ENCODE measurements at regions not wholly inside any gene's neighbourhood (a gene's known extent, or its start where the extent isn't known, plus 50 kb on each side); places are given as distances from the start of the nearest gene placed in this dataset.

DNA sequence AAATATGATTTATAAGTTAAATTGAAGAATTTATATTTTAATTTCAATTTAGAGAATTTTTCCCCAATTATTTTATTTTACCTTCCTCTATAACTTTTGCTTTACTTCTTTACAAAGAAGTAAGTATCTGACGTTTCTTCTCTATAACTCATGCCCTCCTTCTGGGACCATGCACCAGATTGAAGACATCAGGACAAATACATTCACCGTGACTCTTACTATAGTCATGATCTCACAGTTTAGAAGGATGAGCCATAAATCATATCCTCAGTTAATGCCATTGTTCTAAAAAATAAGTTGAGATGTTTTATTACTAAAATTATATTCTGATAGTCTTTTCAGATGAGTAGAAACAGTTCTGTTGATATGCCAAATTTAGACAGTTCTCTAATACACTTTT, 279.3 kb downstream of the TMX3 start:
- DNase-seq (ENCODE audit: low read depth in 4 of 4, low spot score in 1 of 4), result no peak

DNA sequence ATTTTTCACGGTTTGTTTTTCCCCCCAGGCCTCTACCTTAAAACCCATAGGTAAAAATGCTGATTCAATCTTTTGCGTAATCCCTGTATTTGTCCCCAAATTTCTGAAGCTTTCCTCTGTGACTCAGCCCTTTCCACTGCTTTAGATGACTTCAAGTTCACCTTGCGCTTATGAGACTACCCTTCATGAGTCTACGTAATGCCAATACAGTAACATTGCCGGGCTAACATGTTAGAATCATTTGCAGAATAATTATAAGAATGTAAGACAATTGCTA, 283.0 kb downstream of the TMX3 start:
- no peak for DNase-seq (ENCODE audit: low read depth in 4 of 4, low spot score in 1 of 4)

DNA sequence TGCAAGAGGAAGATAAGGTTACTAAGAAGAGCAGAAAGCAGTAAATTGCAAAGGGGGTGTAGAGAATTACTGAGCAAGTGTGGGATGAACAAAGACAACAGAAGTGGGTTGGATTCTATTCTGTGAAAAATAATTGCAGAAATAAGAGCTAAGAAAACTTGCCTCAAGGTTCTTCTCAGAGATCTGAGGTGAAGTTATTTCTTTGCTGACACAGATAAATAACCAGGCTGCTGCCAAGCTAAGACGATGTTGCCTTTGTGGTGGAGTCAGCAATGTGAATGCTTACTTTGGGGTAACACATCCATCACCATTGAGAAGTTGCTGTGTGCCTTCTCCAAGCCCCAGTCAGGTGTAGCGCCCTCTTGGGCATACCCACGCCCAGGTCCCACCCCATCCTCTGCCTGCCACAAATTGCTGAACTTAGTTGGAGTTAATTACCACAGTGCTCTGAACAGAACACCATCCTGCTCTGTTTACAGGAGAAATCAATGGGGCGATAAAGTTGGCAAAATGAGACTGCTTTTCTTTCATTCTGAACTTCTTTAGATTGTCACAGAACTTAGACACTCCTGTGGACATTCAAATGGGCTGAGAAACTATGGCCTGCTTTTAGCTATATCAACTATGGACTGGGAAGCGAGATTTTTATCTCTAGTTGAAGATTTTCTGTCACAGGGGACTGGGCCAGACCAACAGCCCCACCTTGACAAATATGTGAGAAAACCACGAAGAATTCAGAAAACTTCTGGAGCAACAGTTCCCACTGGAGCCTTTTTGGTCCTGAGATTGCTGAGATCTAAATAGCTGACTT, 283.6 kb downstream of the TMX3 start:
- no peak for DNase-seq (ENCODE audit: low read depth in 4 of 4, low spot score in 1 of 4)

DNA sequence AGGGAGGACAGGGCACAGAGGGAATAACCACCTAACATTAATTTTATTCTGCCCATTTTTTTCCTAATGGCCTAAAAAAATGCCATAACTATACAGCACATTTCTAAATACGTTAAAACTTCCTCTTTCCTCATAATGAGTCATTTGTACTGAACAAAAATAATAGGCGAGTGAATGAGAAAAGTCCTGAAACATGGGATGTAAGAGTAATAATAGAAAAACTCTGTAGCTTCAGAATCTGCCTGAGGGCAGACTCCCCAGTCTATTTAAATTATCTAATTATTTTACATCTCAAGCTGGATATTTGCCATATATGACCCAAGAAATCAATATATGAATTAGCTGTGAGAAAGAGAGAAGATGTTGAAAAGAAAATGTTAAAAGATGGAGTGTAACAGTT, 285.1 kb downstream of the TMX3 start:
- DNase-seq (ENCODE audit: low read depth in 4 of 4, low spot score in 1 of 4), result no peak

DNA sequence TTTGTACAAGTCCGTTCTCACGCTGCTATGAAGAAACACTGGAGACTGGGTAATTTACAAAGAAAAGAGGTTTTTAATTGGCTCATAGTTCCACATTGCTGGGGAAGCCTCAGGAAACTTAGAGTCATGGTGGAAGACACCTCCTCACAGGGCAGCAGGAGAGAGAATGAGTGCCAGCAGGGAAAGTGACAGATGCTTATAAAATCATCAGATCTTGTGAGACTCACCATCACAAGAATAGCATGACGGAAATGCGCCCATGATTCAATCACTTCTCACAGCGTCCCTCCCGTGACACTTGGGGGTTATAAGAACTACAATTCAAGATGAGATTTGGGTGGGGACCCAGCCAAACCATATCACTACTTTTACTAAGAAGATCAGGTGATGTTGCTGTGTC, 285.8 kb downstream of the TMX3 start:
- no peak for DNase-seq (ENCODE audit: low read depth in 4 of 4, low spot score in 1 of 4)

DNA sequence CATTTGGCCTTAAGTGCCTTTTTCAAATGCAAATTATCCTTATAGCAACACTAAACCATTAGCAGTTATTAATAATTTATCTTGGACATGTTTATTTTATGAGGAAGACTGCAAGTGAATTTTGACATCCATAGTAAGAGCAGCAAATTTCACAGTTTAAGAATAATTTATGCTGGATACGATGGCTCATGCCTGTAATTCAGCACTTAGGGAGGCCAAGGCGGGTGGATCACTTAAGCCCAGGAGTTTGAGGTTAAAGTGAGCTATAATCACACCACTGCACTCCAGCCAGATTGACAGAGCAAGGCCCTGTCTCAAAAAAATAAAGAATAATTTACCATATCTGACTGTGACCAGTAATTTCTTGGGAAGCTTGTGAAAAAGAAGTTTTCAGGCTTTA, 286.2 kb downstream of the TMX3 start:
- no peak for DNase-seq (ENCODE audit: low read depth in 4 of 4, low spot score in 1 of 4)

DNA sequence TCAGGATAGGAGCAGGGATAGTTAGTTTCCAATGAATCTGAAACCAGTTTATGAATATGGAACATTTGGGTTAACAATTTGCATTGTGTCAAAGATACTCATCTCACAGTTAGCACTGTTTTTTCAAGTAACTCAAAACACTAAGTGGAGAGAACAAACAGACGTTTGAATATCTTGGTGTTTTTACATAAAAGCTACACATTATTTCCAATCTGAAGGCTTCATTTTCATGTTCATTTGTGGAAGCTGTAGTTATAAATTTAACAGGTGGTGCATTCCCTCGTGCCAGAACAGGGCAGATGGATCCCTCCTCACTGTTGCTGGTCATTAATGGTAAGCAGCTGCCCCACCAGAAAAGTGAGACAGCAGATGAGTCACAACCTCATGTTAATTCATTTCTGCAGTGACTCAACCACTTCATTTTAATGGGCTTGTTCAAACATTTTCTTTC, 286.9 kb downstream of the TMX3 start:
- DNase-seq (ENCODE audit: low read depth in 4 of 4, low spot score in 1 of 4), result no peak

DNA sequence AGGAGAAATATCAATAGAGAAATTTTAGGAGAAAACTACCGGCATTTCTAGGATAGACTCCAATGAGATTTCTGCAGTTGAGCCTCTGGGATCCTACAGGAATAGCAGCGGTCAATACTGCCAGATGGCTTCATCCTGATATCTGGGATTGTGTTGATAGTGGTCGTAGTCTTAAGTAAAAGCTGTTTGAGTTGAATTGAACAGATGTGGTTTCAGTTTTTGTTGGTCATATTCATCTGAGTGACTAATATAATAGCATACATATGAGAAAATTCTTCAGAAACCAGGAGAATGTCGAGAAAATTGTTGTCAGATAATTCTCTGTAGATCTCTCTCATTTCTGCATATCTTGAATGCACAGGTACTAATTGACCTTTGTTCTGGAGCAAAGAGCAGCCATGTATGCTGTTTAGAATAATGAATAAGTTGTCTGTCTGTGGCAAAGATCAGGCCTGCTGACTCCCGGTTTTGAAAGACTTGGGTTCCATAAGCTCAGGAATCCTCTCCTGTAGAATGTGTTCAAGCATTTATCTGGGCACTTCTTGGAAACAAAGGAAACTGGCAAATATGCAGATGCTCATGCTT, 288.1 kb downstream of the TMX3 start:
- DNase-seq (ENCODE audit: low read depth in 4 of 4, low spot score in 1 of 4), result no peak

DNA sequence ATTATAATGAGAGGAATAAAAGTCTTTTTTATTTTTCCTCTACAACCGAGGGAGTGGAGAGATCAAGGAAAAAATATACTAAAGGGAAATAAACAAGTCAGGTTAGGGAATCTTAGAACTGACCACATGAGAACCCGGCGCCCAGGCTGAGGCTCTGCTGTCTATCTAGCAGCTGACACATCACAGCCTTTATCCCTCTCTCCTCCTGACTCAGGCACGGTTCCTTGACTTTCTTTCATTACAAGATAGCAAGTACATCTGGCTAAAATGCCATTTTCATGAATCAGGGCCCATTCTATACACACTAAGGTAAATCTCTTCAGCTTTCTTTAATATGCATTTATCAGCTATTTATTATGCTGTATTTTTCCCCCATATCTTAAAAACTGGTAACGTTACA, 296.0 kb downstream of the TMX3 start:
- DNase-seq (ENCODE audit: low read depth in 4 of 4, low spot score in 1 of 4), result no peak

DNA sequence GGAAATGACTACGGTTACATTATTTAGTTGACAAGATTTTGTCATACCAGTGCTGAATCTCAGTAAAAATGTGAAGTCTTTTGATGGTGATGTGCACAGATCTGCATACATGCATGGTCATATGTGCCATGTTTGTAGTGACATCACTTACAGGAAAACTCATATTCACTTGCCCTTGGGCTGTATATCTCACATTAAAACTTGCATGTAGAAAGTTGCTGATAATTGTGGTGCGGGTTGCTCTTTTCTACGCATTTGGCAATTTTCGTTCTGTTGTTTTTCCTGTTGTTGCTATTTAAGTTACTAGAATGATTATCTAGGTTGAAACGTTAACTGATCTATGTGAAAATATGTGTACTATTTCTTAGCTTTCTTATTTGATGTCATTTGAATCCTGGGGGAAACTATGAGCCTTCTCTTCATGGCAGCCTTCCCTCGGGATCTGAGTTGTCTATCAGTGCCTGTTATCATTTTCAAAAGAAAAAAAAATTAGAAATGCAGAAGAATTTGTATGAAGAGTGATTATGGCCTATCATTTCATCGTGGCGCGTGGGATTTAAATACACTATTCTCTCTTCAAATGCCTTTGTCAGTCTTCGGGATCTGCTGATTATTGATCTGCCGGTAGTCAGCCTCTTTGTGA, 296.6 kb downstream of the TMX3 start:
- DNase-seq (ENCODE audit: low read depth in 4 of 4, low spot score in 1 of 4), result no peak

DNA sequence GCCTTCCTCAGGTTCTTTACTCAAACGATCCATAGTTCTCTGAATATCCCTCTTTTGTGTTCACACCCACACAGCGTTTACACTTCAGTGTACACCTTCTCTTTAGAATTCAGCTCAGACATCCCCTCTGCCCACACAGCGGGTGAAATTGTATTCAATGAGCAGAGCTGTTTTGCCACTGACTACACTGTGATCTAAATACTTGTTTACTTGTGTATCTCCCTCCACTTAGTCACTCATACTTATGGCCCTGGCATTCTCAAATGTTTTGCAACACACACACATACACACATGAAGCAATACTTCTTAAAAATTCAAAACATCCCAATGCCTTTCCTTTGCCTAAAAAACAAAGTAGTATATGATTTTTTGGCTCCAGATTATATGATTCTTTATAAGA, 297.1 kb downstream of the TMX3 start:
- DNase-seq (ENCODE audit: low read depth in 4 of 4, low spot score in 1 of 4), result no peak

DNA sequence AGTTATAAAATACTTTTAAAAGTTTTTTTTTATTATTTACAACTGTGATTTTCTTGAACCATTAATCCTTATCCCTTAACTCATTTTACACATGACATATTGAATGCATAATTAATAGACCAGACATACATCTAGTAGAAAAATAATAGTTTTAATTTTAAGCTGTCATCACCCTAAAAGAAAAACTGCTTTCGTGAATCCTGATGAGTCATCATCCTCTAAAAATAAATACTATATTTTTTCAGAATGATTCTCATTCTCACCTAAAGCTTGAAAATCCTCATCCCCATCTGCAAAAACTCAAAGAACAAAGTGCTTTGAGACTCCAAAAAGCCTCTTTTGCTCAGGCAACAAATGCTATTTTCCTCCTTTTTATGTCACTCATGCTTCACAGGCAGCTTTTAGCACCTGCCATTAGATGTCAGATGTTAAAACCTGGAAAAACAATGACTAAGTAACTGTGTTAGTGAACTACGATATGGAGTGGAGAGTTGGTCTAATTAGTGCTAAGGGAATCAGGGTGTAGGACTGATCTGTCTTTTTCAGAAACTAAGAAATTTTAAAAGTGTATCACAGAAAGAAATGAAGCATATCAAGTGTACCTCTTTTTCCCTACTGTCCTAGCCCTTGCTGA, 297.6 kb downstream of the TMX3 start:
- DNase-seq (ENCODE audit: low read depth in 4 of 4, low spot score in 1 of 4), result no peak

DNA sequence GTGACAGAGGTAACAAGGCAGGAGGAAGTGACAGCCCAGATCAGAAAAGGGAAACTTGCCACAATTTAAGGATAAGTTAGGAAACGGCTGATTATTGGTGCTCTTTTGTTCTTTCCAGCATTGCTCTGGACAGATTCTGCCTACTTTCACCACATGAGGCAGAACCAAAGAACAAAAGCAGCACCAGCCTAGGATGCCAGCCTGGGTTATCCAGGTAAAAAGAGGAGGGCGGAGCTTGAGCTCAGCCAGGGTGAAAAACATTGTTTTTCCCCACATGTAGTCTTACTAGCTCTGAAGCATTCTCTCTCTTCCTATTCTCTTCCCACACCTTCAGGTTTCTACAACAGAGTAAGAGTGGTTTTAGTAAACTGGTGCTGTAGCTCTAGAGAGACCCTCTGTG, 300.5 kb downstream of the TMX3 start:
- DNase-seq (ENCODE audit: low read depth in 4 of 4, low spot score in 1 of 4), result no peak

DNA sequence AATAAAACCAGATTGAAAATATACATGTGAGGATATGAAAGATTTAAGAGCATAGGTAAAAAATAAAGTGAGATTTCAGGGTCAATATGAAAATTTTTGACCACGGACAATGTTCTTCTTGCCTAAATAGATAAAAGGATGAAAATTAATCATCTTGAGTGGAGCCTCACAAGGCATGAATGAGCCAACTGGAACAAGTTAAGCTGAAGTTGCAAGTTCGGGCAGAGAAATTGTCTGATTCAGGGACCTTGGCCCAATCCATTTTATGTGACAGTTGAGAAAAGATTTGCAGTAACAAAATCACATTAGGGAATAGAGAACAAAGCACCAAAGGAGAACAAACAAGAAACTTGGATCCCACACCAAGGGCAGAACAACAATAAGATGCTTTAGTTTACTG, 305.3 kb downstream of the TMX3 start:
- no peak for DNase-seq (ENCODE audit: low read depth in 4 of 4, low spot score in 1 of 4)

DNA sequence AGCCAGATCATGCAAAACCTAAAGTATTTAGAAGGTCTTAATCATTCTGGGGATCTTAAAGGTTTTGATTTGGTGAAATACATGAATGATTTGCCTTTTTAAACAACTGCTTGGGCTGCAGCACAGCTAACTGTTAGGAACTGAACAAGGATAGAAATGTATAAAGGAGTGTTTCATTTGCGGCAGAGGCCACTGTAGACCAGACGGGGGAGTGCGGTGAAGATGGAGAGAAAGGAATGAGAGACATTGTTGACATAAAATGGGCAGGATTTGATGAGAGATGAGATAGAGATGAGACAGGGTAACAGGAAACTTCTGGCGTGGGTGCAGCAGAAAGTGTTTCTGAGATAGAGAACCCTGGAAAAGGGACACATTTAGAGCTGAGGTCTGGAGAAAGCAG, 308.1 kb downstream of the TMX3 start:
- DNase-seq (ENCODE audit: low read depth in 4 of 4, low spot score in 1 of 4), result no peak

DNA sequence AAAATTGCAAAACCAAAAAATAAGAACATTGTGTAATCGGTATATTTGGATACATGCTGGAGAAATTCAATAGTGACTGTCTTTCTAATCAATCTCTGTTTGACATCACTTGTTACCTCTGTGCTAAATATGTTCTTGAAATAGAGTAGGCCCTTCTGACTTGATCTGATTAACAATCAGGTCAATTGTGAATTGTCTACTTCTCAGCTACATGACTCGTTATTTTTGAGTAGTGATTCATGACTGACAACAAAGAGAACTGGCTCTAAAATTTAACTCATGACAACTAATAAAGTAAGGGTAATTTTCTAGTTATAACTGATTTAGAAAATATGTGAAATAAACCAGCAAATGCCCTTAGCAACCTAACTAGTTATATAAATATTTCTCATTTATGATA, 312.1 kb downstream of the TMX3 start:
- no peak for DNase-seq (ENCODE audit: low read depth in 4 of 4, low spot score in 1 of 4)

DNA sequence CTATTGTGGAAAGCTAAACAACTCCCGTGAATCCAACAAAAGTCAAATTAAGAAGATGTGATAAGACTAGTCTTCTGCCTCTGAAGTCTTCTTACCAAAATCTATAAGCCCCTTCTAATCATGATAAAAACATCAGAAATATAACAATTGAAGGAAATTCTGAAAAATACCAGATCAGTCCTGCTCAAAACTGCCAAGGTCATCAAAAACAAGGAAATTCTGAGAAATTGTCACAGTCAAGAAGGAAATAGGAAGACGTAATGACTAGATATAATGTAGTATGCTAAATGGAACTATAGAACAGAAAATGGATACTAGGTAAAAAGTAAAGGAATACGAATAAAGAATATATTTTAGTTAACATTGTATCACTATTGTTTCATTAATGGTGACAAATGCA, 314.0 kb downstream of the TMX3 start:
- no peak for DNase-seq (ENCODE audit: low read depth in 4 of 4, low spot score in 1 of 4)

DNA sequence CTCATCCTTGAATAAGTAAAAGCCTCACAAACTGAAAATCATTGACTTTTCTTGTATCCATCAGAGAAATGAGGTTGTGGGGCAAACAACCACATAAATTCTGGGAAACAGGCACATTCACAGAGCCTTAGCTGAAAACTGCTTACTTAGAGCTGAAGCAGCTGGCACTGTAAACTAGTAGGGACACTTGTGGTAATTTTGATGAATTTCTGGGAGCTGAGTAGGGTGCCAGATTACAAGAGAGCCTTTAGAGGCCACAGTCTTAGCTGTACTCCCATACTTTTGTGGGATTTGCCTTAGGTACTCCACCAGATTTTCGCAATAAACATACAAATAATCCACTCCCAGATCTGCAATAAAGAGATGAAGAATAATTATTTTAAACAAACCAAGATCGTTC, 315.2 kb downstream of the TMX3 start:
- DNase-seq (ENCODE audit: low read depth in 4 of 4, low spot score in 1 of 4), result no peak

DNA sequence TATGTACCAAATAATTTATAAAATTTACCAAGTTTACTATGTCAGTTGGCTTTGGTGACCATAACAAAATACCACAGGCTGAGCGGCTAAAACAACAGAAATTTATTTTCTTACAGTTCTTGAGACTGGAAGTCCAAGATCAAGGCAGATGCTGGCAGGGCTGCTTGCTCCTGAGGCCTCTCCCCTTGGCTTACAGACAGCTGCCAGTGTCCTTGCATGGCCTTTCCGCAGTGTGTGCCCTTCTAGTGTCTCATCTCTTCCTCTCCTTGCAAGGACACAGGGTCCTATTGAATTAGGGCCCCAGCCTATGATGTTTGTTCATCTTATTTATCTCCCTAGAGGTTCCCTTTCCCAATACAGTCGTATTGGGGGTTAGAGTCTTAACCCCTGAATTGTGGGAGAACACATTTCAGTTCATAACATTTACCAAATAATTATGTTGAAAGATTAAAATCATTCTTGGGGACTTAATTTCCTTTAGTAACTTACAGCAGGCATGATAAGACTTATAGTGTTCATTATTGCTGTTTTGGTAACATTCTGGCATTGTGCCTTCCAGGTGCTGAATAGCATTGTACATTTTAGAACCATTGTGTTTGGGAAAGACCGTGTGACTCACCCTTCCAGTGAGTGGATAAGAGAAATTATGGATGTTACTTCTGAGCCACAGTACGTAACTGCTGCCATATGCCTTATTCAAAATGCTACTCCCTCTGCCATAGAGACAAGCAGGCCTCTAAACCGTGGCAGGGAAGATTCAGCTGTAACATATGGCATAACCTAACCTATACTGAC, 317.5 kb downstream of the TMX3 start:
- no peak for DNase-seq (ENCODE audit: low read depth in 4 of 4, low spot score in 1 of 4)

DNA sequence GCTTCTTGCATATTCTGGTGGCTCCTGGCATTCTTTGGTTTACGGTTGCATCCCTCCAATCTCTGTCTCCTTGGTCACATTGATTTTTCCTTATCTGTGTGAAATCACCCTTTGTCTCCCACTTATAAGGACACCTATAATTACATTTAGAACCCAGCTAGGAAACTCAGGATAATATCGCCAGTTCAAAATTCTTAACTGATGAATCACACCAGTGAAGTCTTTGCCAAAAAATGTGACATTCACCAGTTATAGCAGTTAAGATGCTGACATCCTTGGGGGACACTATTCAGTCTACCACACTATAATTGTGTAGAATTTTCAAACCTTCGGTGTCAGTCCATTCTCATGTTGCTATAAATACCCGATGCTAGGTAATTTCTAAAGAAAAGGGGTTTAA, 320.2 kb downstream of the TMX3 start:
- DNase-seq (ENCODE audit: low read depth in 4 of 4, low spot score in 1 of 4), result no peak

DNA sequence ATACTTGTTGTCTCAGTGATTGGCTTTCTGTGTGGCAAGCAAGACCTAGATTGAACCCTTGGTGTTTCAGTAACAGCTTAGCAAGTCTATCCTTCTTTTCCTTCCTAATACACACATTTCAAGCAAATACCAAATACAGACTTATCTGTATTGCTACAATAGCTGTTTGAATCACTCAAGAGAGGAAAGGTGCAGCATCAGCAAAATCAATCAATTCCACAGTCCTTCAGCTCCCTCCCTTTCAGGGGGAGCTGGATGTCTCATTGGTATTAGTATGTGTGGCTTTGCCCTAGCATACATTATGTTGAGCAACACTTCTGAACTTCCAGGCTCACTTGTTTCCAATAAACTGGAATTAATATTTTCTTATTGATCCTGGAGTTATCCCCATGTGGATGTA, 323.1 kb downstream of the TMX3 start:
- DNase-seq (ENCODE audit: low read depth in 4 of 4, low spot score in 1 of 4), result no peak

DNA sequence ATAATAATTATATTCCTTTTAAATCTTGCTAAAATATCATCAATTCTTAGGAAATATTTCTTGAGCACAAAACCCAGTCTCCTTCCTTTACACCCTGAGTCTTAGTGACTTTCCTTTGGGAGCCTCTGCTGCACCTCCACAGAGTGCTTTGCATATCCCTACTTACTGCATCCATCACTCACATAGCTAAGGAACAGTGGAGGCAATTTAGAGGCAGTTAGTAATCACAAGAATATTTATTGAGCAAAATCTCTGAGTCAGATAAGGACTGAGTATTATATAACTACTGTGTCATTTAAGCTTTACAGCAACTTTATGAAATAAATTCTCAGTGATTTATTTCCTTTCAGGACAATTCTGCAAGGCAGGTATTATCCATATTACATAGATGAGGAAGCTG, 327.7 kb downstream of the TMX3 start:
- no peak for DNase-seq (ENCODE audit: low read depth in 4 of 4, low spot score in 1 of 4)
